HepG2 (cell line): ENCODE measurements at regions not wholly inside any gene's neighbourhood (a gene's known extent, or its start where the extent isn't known, plus 50 kb on each side); places are given as distances from the start of the nearest gene placed in this dataset.

Experiments used
- ATAC-seq: fragments of 200-7000 bp; cut with Tn5 transposase; 3 replicates; pipeline ENCODE4 v1.9.1; 2020; ENCODE audit warnings: mild to moderate bottlenecking, moderate library complexity
- BruUV-seq: library from RNA; stranded (reverse); fragments of 400-500 nt; replicated peaks from 2 replicates; lab custom pipeline; 2021; lab: Mats Ljungman, UMichigan
- CTCF ChIA-PET: fragments of 300-600 bp; formaldehyde crosslinking; extraction: SDS; loops from one replicate; lab custom pipeline; 2021; ENCODE audit warnings: low total read pairs, inconsistent platforms, low intra/inter-chr PET ratio; lab: Yijun Ruan, JAX
- POLR2A ChIA-PET: fragments of 350-600 bp; sonication (Branson Sonifier 250); formaldehyde crosslinking; loops from one replicate; lab custom pipeline; 2020; ENCODE audit warnings: antibody characterized with exemption, inconsistent platforms; lab: Yijun Ruan, JAX
- DNase-seq: peaks from one replicate; pipeline ENCODE4 v3.0.0-alpha.2; 2015; ENCODE audit warnings: low spot score
- FAIRE-seq: peaks from 3 replicates; lab custom pipeline; 2011; peaks lifted over from hg19 to GRCh38; lab: Jason Lieb, UNC
- H2AFZ ChIP-seq: one replicate; pipeline ENCODE4 v1.6.1; 2011; ENCODE audit warnings: low read length, inconsistent platforms
- H3K27ac ChIP-seq: fragments of 300-600 bp; 3 replicates; pipeline ENCODE4 v1.8.0; 2011; ENCODE audit warnings: mixed run types, mild to moderate bottlenecking, mixed read lengths, low read length, inconsistent platforms; ENCODE audit not compliant: insufficient read depth; ENCODE audit errors: extremely low read length
- H3K27me3 ChIP-seq, 2 experiments: fragments of 200-600 bp in 1 of 2; 2 replicates in 1 of 2; 3 replicates in 1 of 2; pipeline versions ENCODE4 v1.6.0 to v1.8.0; 2011; ENCODE audit warnings: low read length in 2 of 2, mild to moderate bottlenecking in 2 of 2, moderate library complexity in 2 of 2, inconsistent platforms in 1 of 2; ENCODE audit not compliant: insufficient read depth in 2 of 2, control insufficient read depth in 1 of 2
- H3K36me3 ChIP-seq, 2 experiments: fragments of 200-600 bp in 1 of 2; replicated peaks in 1 of 2; 2 replicates in 1 of 2; 3 replicates in 1 of 2; pipeline versions ENCODE4 v1.5.1 to v1.8.0; 2011; ENCODE audit warnings: low read length in 2 of 2, inconsistent platforms in 1 of 2; ENCODE audit not compliant: insufficient read depth in 2 of 2, control insufficient read depth in 1 of 2
- H3K4me1 ChIP-seq: 2 replicates; pipeline ENCODE4 v1.5.1; 2012; ENCODE audit warnings: low read length, inconsistent platforms; ENCODE audit not compliant: insufficient read depth
- H3K4me2 ChIP-seq: 2 replicates; pipeline ENCODE4 v1.6.0; 2011; ENCODE audit warnings: low read depth, low read length, inconsistent platforms
- H3K4me3 ChIP-seq, 3 experiments: fragments of 200-600 bp in 1 of 3; sonication (generic), shearing (Covaris generic) in 1 of 3; replicated peaks in 1 of 3; 2 replicates each; pipeline ENCODE4 v1.5.1; 2011 to 2016; ENCODE audit warnings: low read length in 3 of 3, inconsistent platforms in 2 of 3, low read depth in 2 of 3, mild to moderate bottlenecking in 2 of 3, control low read depth in 1 of 3, mixed read lengths in 1 of 3; ENCODE audit not compliant: insufficient read depth in 1 of 3
- H3K79me2 ChIP-seq: one replicate; pipeline ENCODE4 v1.6.1; 2011; ENCODE audit warnings: low read length, inconsistent platforms; ENCODE audit not compliant: insufficient read depth
- H3K9ac ChIP-seq: 2 replicates; pipeline ENCODE4 v1.6.0; 2011; ENCODE audit warnings: mild to moderate bottlenecking, low read depth, low read length, inconsistent platforms; ENCODE audit not compliant: insufficient read depth
- H3K9me3 ChIP-seq: 2 replicates; pipeline ENCODE4 v1.5.1; 2012; ENCODE audit warnings: mild to moderate bottlenecking, low read length
- H4K20me1 ChIP-seq: 2 replicates; pipeline ENCODE4 v1.6.0; 2011; ENCODE audit warnings: inconsistent platforms, mild to moderate bottlenecking, low read length, moderate library complexity; ENCODE audit not compliant: insufficient read depth
- CAMTA2 ChIP-seq: sonication (generic); formaldehyde crosslinking; IDR thresholded peaks from 2 replicates; pipeline ENCODE4 v1.4.0; 2020; ENCODE audit warnings: mild to moderate bottlenecking, missing genetic modification reagents, borderline replicate concordance
- CBX5 ChIP-seq: sonication (generic); formaldehyde crosslinking; IDR thresholded peaks from 2 replicates; pipeline ENCODE4 v1.4.0; 2020; ENCODE audit warnings: missing genetic modification reagents, borderline replicate concordance
- KDM3A ChIP-seq: IDR thresholded peaks from 2 replicates; pipeline ENCODE4 v1.6.1; 2018; ENCODE audit warnings: low read depth, missing compliant biosample characterization
- KLF15 ChIP-seq: sonication (generic); formaldehyde crosslinking; IDR thresholded peaks from 2 replicates; pipeline ENCODE4 v1.8.1; 2023; ENCODE audit warnings: borderline replicate concordance, mild to moderate bottlenecking, inconsistent platforms, missing genetic modification reagents, mixed read lengths
- LRRFIP1 ChIP-seq: sonication (generic); formaldehyde crosslinking; conservative IDR thresholded peaks from 2 replicates; pipeline ENCODE4 v1.4.0; 2020; ENCODE audit warnings: missing genetic modification reagents
- MAFF ChIP-seq: IDR thresholded peaks from 2 replicates; pipeline ENCODE4 v1.6.1; 2011; ENCODE audit warnings: low read depth, low read length, improper control_type of control experiment
- MAFK ChIP-seq, 2 experiments: IDR thresholded peaks in 1 of 2; conservative IDR thresholded peaks in 1 of 2; 2 replicates each; pipeline ENCODE4 v1.6.1; 2011; ENCODE audit warnings: improper control_type of control experiment in 2 of 2, low read length in 2 of 2
- NAIF1 ChIP-seq: sonication (generic); formaldehyde crosslinking; IDR thresholded peaks from 2 replicates; pipeline ENCODE4 v1.5.0; 2020; ENCODE audit warnings: mild to moderate bottlenecking, missing genetic modification reagents, borderline replicate concordance
- RBM22 ChIP-seq: fragments of 200-400 bp; formaldehyde crosslinking; optimal IDR thresholded peaks from 2 replicates; pipeline ENCODE3; 2017; ENCODE audit warnings: mild to moderate bottlenecking, low read length, moderate library complexity
- RBM39 ChIP-seq: fragments of 200-400 bp; formaldehyde crosslinking; IDR thresholded peaks from one replicate; pipeline ENCODE4 v1.6.1; 2018; ENCODE audit warnings: antibody characterized with exemption, mild to moderate bottlenecking, low read depth, low read length; ENCODE audit not compliant: poor library complexity, severe bottlenecking
- RFX5 ChIP-seq: IDR thresholded peaks from 2 replicates; pipeline ENCODE4 v1.6.1; 2011; ENCODE audit warnings: low read depth, low read length, improper control_type of control experiment
- U2AF1 ChIP-seq: fragments of 200-400 bp; formaldehyde crosslinking; optimal IDR thresholded peaks from 2 replicates; pipeline ENCODE3; 2017; ENCODE audit warnings: mild to moderate bottlenecking, low read depth, low read length
- YEATS4 ChIP-seq: sonication (generic); formaldehyde crosslinking; IDR thresholded peaks from 2 replicates; pipeline ENCODE4 v1.4.0; 2020; ENCODE audit warnings: missing genetic modification reagents, borderline replicate concordance
- ZNF12 ChIP-seq: sonication (generic); formaldehyde crosslinking; IDR thresholded peaks from 2 replicates; pipeline ENCODE4 v1.5.0; 2020; ENCODE audit warnings: missing genetic modification reagents
- ZNF615 ChIP-seq: sonication (generic); formaldehyde crosslinking; IDR thresholded peaks from 2 replicates; pipeline ENCODE4 v1.5.0; 2020; ENCODE audit warnings: mild to moderate bottlenecking, missing genetic modification reagents, borderline replicate concordance
- ZNF644 ChIP-seq: IDR thresholded peaks from 2 replicates; pipeline ENCODE4 v1.6.1; 2016; ENCODE audit warnings: low read depth
- ZNF768 ChIP-seq: sonication (generic); formaldehyde crosslinking; IDR thresholded peaks from 2 replicates; pipeline ENCODE4 v1.4.0; 2020; ENCODE audit warnings: missing genetic modification reagents
- ZZZ3 ChIP-seq: sonication (generic); formaldehyde crosslinking; IDR thresholded peaks from 2 replicates; pipeline ENCODE4 v1.4.0; 2020; ENCODE audit warnings: missing genetic modification reagents, mild to moderate bottlenecking, borderline replicate concordance
- WGBS: methylation state at CpG from one replicate; pipeline ENCODE4 v1.1.6; 2017; ENCODE audit warnings: low lambda C conversion rate; 5-methylcytosine and 5-hydroxymethylcytosine counted together
- in situ Hi-C: cut with HindIII; loops from 2 replicates; pipeline ENCODE4 v1.10.0; 2017; ENCODE audit warnings: low pct_unique_long_range_greater_than_20kb; ENCODE audit not compliant: extremely low pct_ligation_motif_present
- intact Hi-C: fragments of 100-400 bp; cut with micrococcal nuclease; formaldehyde crosslinking; loops from one replicate; pipeline ENCODE4 v1.10.0; 2022; ENCODE audit not compliant: unreplicated experiment

- no peaks in the 10 kb centered on the region for H3K4me1 ChIP-seq
- no TSS peak for BruUV-seq
- H2AFZ ChIP-seq = no peak overlapping the region
- FAIRE-seq (no peak), ATAC-seq (no peak), DNase-seq (no peak)
- no peaks in the 10 kb centered on the region for H4K20me1 ChIP-seq
- TF ChIP-seq NAIF1 (CRISPR knock-in tag) (no peak), ZNF12 (CRISPR knock-in tag) (no peak), ZNF615 (CRISPR knock-in tag) (no peak), RBM22 (no peak), LRRFIP1 (CRISPR knock-in tag) (no peak), CAMTA2 (CRISPR knock-in tag) (no peak), MAFK (conservative IDR thresholded peaks at IDR 0.05 in 1 of 2, IDR thresholded peaks at IDR 0.05 in 1 of 2; ENCODE audit: low read length in 2 of 2) (peak in 1 of 2 experiments; percentile 33; a peak in 2 of 4 replicates), MAFF (0 out of 2 replicates have a peak, but pooled peaks have one; percentile 7), ZZZ3 (CRISPR knock-in tag) (no peak), ZNF768 (no peak), RFX5 (no peak), YEATS4 (CRISPR knock-in tag) (no peak), RBM39 (no peak), CBX5 (CRISPR knock-in tag) (no peak), KDM3A (CRISPR knock-in tag) (no peak), KLF15 (CRISPR knock-in tag) (no peak), U2AF1 (no peak), ZNF644 (CRISPR knock-in tag) (no peak)
- no peak overlapping the region for H3K27ac ChIP-seq
- H3K4me2 ChIP-seq = no peak overlapping the region
- 0% methylated on average over 3 of the region's 3 CpGs for WGBS
- CTCF ChIA-PET = no interaction called here
- H3K9ac ChIP-seq = no peak overlapping the region
- POLR2A ChIA-PET = no interaction called here
- in situ Hi-C loops (no loop called here), intact Hi-C loops (no loop called here)
- no peaks in the 10 kb centered on the region for H3K27me3 ChIP-seq
- H3K36me3 ChIP-seq = no peaks in the 10 kb centered on the region
- no peaks in the 10 kb centered on the region for H3K9me3 ChIP-seq
- H3K79me2 ChIP-seq = no peaks in the 10 kb centered on the region
- no peak overlapping the region for H3K4me3 ChIP-seq
These were observed 100.7 kb upstream of the KCTD3 start for GRCh38 chr1:215466361-215466760.
